H1 (cell line): ENCODE measurements at regions not wholly inside any gene's neighbourhood (a gene's known extent, or its start where the extent isn't known, plus 50 kb on each side); places are given as distances from the start of the nearest gene placed in this dataset.

Experiments used
- CTCF ChIA-PET: fragments of 300-600 bp; sonication (Branson Sonifier 250); formaldehyde crosslinking; loops from one replicate; lab custom pipeline; 2021; ENCODE audit not compliant: partially characterized antibody; lab: Charles Lee
- POLR2A ChIA-PET: fragments of 300-600 bp; sonication (Branson Sonifier 250); formaldehyde crosslinking; loops from one replicate; lab custom pipeline; 2021; ENCODE audit warnings: inconsistent platforms; ENCODE audit not compliant: partially characterized antibody; lab: Charles Lee
- DNase-seq, 2 experiments: peaks; one replicate each; pipeline versions ENCODE4 v3.0.0 to v3.0.0-alpha.2; 2010 to 2022; ENCODE audit warnings: low spot score in 2 of 2, low read depth in 1 of 2, mixed read lengths in 1 of 2
- FAIRE-seq: peaks from 2 replicates; lab custom pipeline; 2011; peaks lifted over from hg19 to GRCh38; lab: Jason Lieb, UNC
- H2AFZ ChIP-seq: 2 replicates; pipeline ENCODE4 v1.8.1; 2012; ENCODE audit warnings: low read length, inconsistent platforms
- H2AK5ac ChIP-seq: 2 replicates; pipeline ENCODE4 v1.6.1; 2013; ENCODE audit warnings: low read depth, low read length
- H2BK120ac ChIP-seq: replicated peaks from 2 replicates; pipeline ENCODE3; 2013; ENCODE audit warnings: low read depth, low read length, inconsistent platforms
- H2BK12ac ChIP-seq: 2 replicates; pipeline ENCODE4 v1.6.1; 2013; ENCODE audit warnings: low read depth, low read length
- H2BK15ac ChIP-seq: 2 replicates; pipeline ENCODE4 v1.6.1; 2013; ENCODE audit warnings: low read length
- H2BK20ac ChIP-seq: 2 replicates; pipeline ENCODE4 v1.6.1; 2013; ENCODE audit warnings: low read length
- H2BK5ac ChIP-seq: 2 replicates; pipeline ENCODE4 v1.6.1; 2013; ENCODE audit warnings: low read depth, low read length
- H3K14ac ChIP-seq: 2 replicates; pipeline ENCODE4 v1.6.1; 2013; ENCODE audit warnings: inconsistent platforms; ENCODE audit not compliant: insufficient read length
- H3K18ac ChIP-seq: 2 replicates; pipeline ENCODE4 v1.6.1; 2013; ENCODE audit warnings: low read length; ENCODE audit errors: extremely low read depth
- H3K23ac ChIP-seq: 2 replicates; pipeline ENCODE4 v1.6.1; 2013; ENCODE audit warnings: inconsistent platforms; ENCODE audit not compliant: insufficient read length
- H3K23me2 ChIP-seq: 2 replicates; pipeline ENCODE4 v1.6.1; 2013; ENCODE audit warnings: low read depth, low read length
- H3K27ac ChIP-seq: 2 replicates; pipeline ENCODE4 v1.6.1; 2011; ENCODE audit warnings: low read depth, low read length, inconsistent platforms
- H3K27me3 ChIP-seq, 4 experiments: replicated peaks in 1 of 4; 1 replicate in 1 of 4; 2 replicates in 3 of 4; pipeline versions ENCODE4 v1.6.1 to v1.8.1; 2011 to 2013; ENCODE audit warnings: low read length in 3 of 4, mild to moderate bottlenecking in 3 of 4, inconsistent platforms in 2 of 4, mixed read lengths in 2 of 4, moderate library complexity in 1 of 4; ENCODE audit not compliant: control insufficient read depth in 3 of 4, insufficient read depth in 3 of 4; ENCODE audit errors: extremely low read depth in 1 of 4
- H3K36me3 ChIP-seq, 4 experiments: 2 replicates each; pipeline versions ENCODE4 v1.6.1 to v1.8.1; 2011 to 2013; ENCODE audit warnings: mild to moderate bottlenecking in 4 of 4, low read length in 3 of 4, moderate library complexity in 2 of 4, control low read depth in 1 of 4, inconsistent platforms in 1 of 4; ENCODE audit not compliant: insufficient read depth in 4 of 4, control insufficient read depth in 2 of 4
- H3K4ac ChIP-seq: replicated peaks from 2 replicates; pipeline ENCODE3; 2013; ENCODE audit warnings: low read length, low read depth, mixed read lengths, inconsistent platforms; ENCODE audit not compliant: insufficient read length
- H3K4me1 ChIP-seq, 4 experiments: replicated peaks in 1 of 4; 1 replicate in 1 of 4; 2 replicates in 3 of 4; pipeline versions ENCODE4 v1.6.1 to v1.8.1; 2011 to 2013; ENCODE audit warnings: low read length in 3 of 4, inconsistent platforms in 2 of 4, mixed read lengths in 1 of 4; ENCODE audit not compliant: insufficient read depth in 4 of 4, control insufficient read depth in 3 of 4
- H3K4me2 ChIP-seq, 2 experiments: 2 replicates each; pipeline versions ENCODE4 v1.6.1 to v1.8.1; 2011 to 2013; ENCODE audit warnings: low read depth in 2 of 2, low read length in 2 of 2, control low read depth in 1 of 2, inconsistent platforms in 1 of 2, mild to moderate bottlenecking in 1 of 2; ENCODE audit not compliant: insufficient read depth in 1 of 2
- H3K4me3 ChIP-seq, 4 experiments: fragments of 200-600, 300-600 bp in 1 of 4; sonication (generic), shearing (Covaris generic), sonication (Bioruptor Twin) in 1 of 4; 2 replicates each; pipeline versions ENCODE4 v1.5.1 to v1.8.1; 2011 to 2016; ENCODE audit warnings: low read length in 4 of 4, low read depth in 3 of 4, control low read depth in 2 of 4, inconsistent platforms in 2 of 4, mild to moderate bottlenecking in 2 of 4, mixed read lengths in 1 of 4, moderate library complexity in 1 of 4; ENCODE audit not compliant: insufficient read depth in 2 of 4; ENCODE audit errors: extremely low read depth in 1 of 4
- H3K56ac ChIP-seq: replicated peaks from 2 replicates; pipeline ENCODE3; 2013; ENCODE audit warnings: low read depth, mild to moderate bottlenecking, mixed read lengths, low read length, inconsistent platforms; ENCODE audit not compliant: insufficient read length
- H3K79me1 ChIP-seq: 2 replicates; pipeline ENCODE4 v1.6.1; 2013; ENCODE audit warnings: low read depth, low read length, control low read depth
- H3K79me2 ChIP-seq, 2 experiments: 2 replicates each; pipeline versions ENCODE4 v1.6.1 to v1.8.1; 2012 to 2013; ENCODE audit warnings: low read length in 2 of 2, mild to moderate bottlenecking in 2 of 2, inconsistent platforms in 1 of 2; ENCODE audit not compliant: insufficient read depth in 2 of 2, control insufficient read depth in 1 of 2
- H3K9ac ChIP-seq, 4 experiments: replicated peaks in 1 of 4; 1 replicate in 1 of 4; 2 replicates in 3 of 4; pipeline versions ENCODE4 v1.6.1 to v1.8.1; 2011 to 2013; ENCODE audit warnings: low read depth in 3 of 4, low read length in 3 of 4, control low read depth in 2 of 4, mild to moderate bottlenecking in 2 of 4, moderate library complexity in 2 of 4, inconsistent platforms in 1 of 4; ENCODE audit errors: extremely low read depth in 1 of 4
- H3K9me3 ChIP-seq, 2 experiments: 2 replicates each; pipeline versions ENCODE4 v1.6.1 to v1.8.1; 2012 to 2013; ENCODE audit warnings: mild to moderate bottlenecking in 2 of 2, moderate library complexity in 2 of 2, control low read depth in 1 of 2, inconsistent platforms in 1 of 2, low read depth in 1 of 2, low read length in 1 of 2, mixed read lengths in 1 of 2; ENCODE audit not compliant: insufficient read depth in 2 of 2
- H4K20me1 ChIP-seq, 2 experiments: replicated peaks in 1 of 2; 2 replicates each; pipeline versions ENCODE3 to v1.8.1; 2011 to 2013; ENCODE audit warnings: inconsistent platforms in 2 of 2, low read length in 2 of 2, mild to moderate bottlenecking in 1 of 2; ENCODE audit not compliant: insufficient read depth in 2 of 2, control insufficient read depth in 1 of 2
- H4K5ac ChIP-seq: 2 replicates; pipeline ENCODE4 v1.6.1; 2013; ENCODE audit warnings: low read length, low read depth, mixed read lengths, inconsistent platforms; ENCODE audit not compliant: insufficient read length
- H4K8ac ChIP-seq: 2 replicates; pipeline ENCODE4 v1.8.0; 2013; ENCODE audit warnings: mild to moderate bottlenecking, moderate library complexity, low read length, inconsistent platforms; ENCODE audit not compliant: insufficient read depth; ENCODE audit errors: extremely low read depth
- H4K91ac ChIP-seq: replicated peaks from 2 replicates; pipeline ENCODE3; 2013; ENCODE audit warnings: low read length, mixed read lengths, inconsistent platforms; ENCODE audit not compliant: insufficient read length
- ATF3 ChIP-seq: IDR thresholded peaks from 2 replicates; pipeline ENCODE4 v1.6.1; 2011; ENCODE audit warnings: low read depth, mild to moderate bottlenecking, low read length; ENCODE audit not compliant: insufficient read depth
- CBX8 ChIP-seq: fragments of 300-800, 300-1000 bp; sonication (generic); IDR thresholded peaks from 2 replicates; pipeline ENCODE4 v1.7.1; 2016; ENCODE audit warnings: low read depth, low read length, borderline replicate concordance
- KDM4A ChIP-seq: IDR thresholded peaks from one replicate; pipeline ENCODE4 v1.7.1; 2012; ENCODE audit warnings: low read depth, mild to moderate bottlenecking, moderate library complexity, low read length, inconsistent platforms; ENCODE audit not compliant: severe bottlenecking
- PHF8 ChIP-seq: fragments of 200-600 bp; sonication (generic); conservative IDR thresholded peaks from 2 replicates; pipeline ENCODE4 v1.7.1; 2012; ENCODE audit warnings: low read depth, mild to moderate bottlenecking, inconsistent platforms, low read length, moderate library complexity
- POLR2A ChIP-seq, 2 experiments: IDR thresholded peaks; 1 replicate in 1 of 2; 2 replicates in 1 of 2; pipeline ENCODE4 v1.6.1; 2011; ENCODE audit warnings: low read depth in 2 of 2, low read length in 2 of 2, mild to moderate bottlenecking in 2 of 2; ENCODE audit errors: control extremely low read depth in 1 of 2
- POU5F1 ChIP-seq: IDR thresholded peaks from 2 replicates; pipeline ENCODE4 v1.6.1; 2011; ENCODE audit warnings: low read depth, mild to moderate bottlenecking, low read length, moderate library complexity
- RXRA ChIP-seq: IDR thresholded peaks from 2 replicates; pipeline ENCODE4 v1.6.1; 2011; ENCODE audit warnings: low read depth, mild to moderate bottlenecking, low read length, moderate library complexity; ENCODE audit not compliant: insufficient read depth
- SIN3A ChIP-seq, 2 experiments: IDR thresholded peaks in 1 of 2; conservative IDR thresholded peaks in 1 of 2; 2 replicates each; pipeline ENCODE4 v1.6.1; 2011 to 2012; ENCODE audit warnings: low read length in 2 of 2, improper control_type of control experiment in 1 of 2, low read depth in 1 of 2, mild to moderate bottlenecking in 1 of 2
- WGBS, 2 experiments: shearing (Covaris generic) in 1 of 2; methylation state at CpG; one replicate each; pipeline versions ENCODE4 v1.1.6 to v1.1.7; 2013 to 2015; ENCODE audit warnings: low lambda C conversion rate in 2 of 2, mixed read lengths in 2 of 2, inconsistent platforms in 1 of 2, low coverage in 1 of 2, missing lambda C conversion rate in 1 of 2; ENCODE audit not compliant: insufficient replicate concordance in 2 of 2, insufficient coverage in 1 of 2, insufficient read length in 1 of 2; ENCODE audit errors: extremely low coverage in 1 of 2, missing lambda C conversion rate in 1 of 2; 5-methylcytosine and 5-hydroxymethylcytosine counted together

GRCh38 chr5:125277494-125278154, 531.2 kb upstream of the ZNF608 start:
- Histone ChIP-seq H3K36me3 (no peaks in the 10 kb centered on the region), H4K20me1 (no peaks in the 10 kb centered on the region), H4K8ac (no peak overlapping the region), H2BK15ac (no peak overlapping the region), H3K18ac (no peak overlapping the region), H4K91ac (no peak overlapping the region), H3K56ac (no peak overlapping the region), H3K9me3 (no peaks in the 10 kb centered on the region), H3K4ac (no peak overlapping the region), H3K4me1 (peaks cover 0 to 4% (median 2%) of the 10 kb centered on the region in 4 experiments; a peak in 2 of 7 replicates), H2AK5ac (no peak overlapping the region), H4K5ac (no peak overlapping the region), H3K23ac (no peak overlapping the region), H3K79me1 (no peaks in the 10 kb centered on the region), H3K14ac (no peak overlapping the region), H3K4me3 (no peak overlapping the region), H2BK20ac (no peak overlapping the region), H2AFZ (no peak overlapping the region), H2BK120ac (no peak overlapping the region), H2BK12ac (no peak overlapping the region), H2BK5ac (no peak overlapping the region), H3K4me2 (no peak overlapping the region), H3K79me2 (no peaks in the 10 kb centered on the region), H3K27me3 (no peaks in the 10 kb centered on the region), H3K9ac (no peak overlapping the region), H3K23me2 (no peaks in the 10 kb centered on the region), H3K27ac (no peak overlapping the region)
- FAIRE-seq (no peak), DNase-seq (no peak)
- TF ChIP-seq POLR2A (IDR thresholded peaks at IDR 0.05; ENCODE audit: control extremely low read depth in 1 of 2, low read depth in 2 of 2, low read length in 2 of 2), result no peak
- TF ChIP-seq RXRA, result no peak
- no peak for TF ChIP-seq PHF8
- TF ChIP-seq POU5F1, result no peak
- no peak for TF ChIP-seq CBX8
- no peak for TF ChIP-seq ATF3
- TF ChIP-seq KDM4A, result no peak
- TF ChIP-seq SIN3A (conservative IDR thresholded peaks at IDR 0.05 in 1 of 2, IDR thresholded peaks at IDR 0.05 in 1 of 2; ENCODE audit: low read depth in 1 of 2, low read length in 2 of 2), result no peak
- POLR2A ChIA-PET, result no interaction called here
- CTCF ChIA-PET, result no interaction called here
- WGBS, 2 experiments, result 98% methylated on average over 3 of the region's 3 CpGs; no CpG with 5 or more reads in 1 of the 2 experiments
